SK-N-SH treated with all-trans-retinoic acid at 6 μM for 48 hours (cell line): ENCODE measurements at regions not wholly inside any gene's neighbourhood (a gene's known extent, or its start where the extent isn't known, plus 50 kb on each side); places are given as distances from the start of the nearest gene placed in this dataset.

ENCODE experiments used
- ATAC-seq: fragments of 200-7000 bp; cut with Tn5 transposase; 3 replicates; pipeline ENCODE4 v1.9.1; 2020; ENCODE audit warnings: mild to moderate bottlenecking, moderate library complexity
- CREB5 ChIP-seq: fragments of 250-450 bp; sonication (Bioruptor Pico); IDR thresholded peaks from 2 replicates; pipeline ENCODE4 v1.5.1; 2020; ENCODE audit warnings: low read depth, mild to moderate bottlenecking, moderate library complexity
- CSDC2 ChIP-seq: fragments of 250-450 bp; sonication (Bioruptor Pico); IDR thresholded peaks from 2 replicates; pipeline ENCODE4 v1.5.0; 2020; ENCODE audit warnings: mild to moderate bottlenecking, moderate library complexity
- CSRNP3 ChIP-seq: fragments of 250-450 bp; sonication (Bioruptor Pico); IDR thresholded peaks from 2 replicates; pipeline ENCODE4 v1.5.1; 2021; ENCODE audit warnings: mild to moderate bottlenecking, moderate library complexity
- ESRRG ChIP-seq: fragments of 250-450 bp; sonication (Bioruptor Pico); IDR thresholded peaks from 2 replicates; pipeline ENCODE4 v1.6.1; 2021; ENCODE audit warnings: mild to moderate bottlenecking
- GLIS3 ChIP-seq: fragments of 250-450 bp; sonication (Bioruptor Pico); IDR thresholded peaks from 2 replicates; pipeline ENCODE4 v1.5.0; 2020; ENCODE audit warnings: mild to moderate bottlenecking, moderate library complexity
- OSR1 ChIP-seq: fragments of 250-450 bp; sonication (Bioruptor Pico); IDR thresholded peaks from 2 replicates; pipeline ENCODE4 v1.8.0; 2022; ENCODE audit warnings: moderate library complexity, mild to moderate bottlenecking, inconsistent platforms
- PATZ1 ChIP-seq: fragments of 250-450 bp; sonication (Bioruptor Pico); IDR thresholded peaks from 2 replicates; pipeline ENCODE4 v1.8.0; 2020; ENCODE audit warnings: mild to moderate bottlenecking, moderate library complexity, borderline replicate concordance
- POU6F1 ChIP-seq: fragments of 250-450 bp; sonication (Bioruptor Pico); IDR thresholded peaks from 2 replicates; pipeline ENCODE4 v1.8.0; 2021; ENCODE audit warnings: low read depth, mild to moderate bottlenecking, moderate library complexity, borderline replicate concordance
- PPARA ChIP-seq: fragments of 250-450 bp; sonication (Bioruptor Pico); IDR thresholded peaks from 2 replicates; pipeline ENCODE4 v1.5.0; 2020; ENCODE audit warnings: mild to moderate bottlenecking, borderline replicate concordance
- SNAI2 ChIP-seq: fragments of 250-450 bp; sonication (Bioruptor Pico); IDR thresholded peaks from 2 replicates; pipeline ENCODE4 v1.5.0; 2020; ENCODE audit warnings: mild to moderate bottlenecking, moderate library complexity
- TCF4 ChIP-seq: fragments of 250-450 bp; sonication (Bioruptor Pico); IDR thresholded peaks from 2 replicates; pipeline ENCODE4 v1.8.0; 2021; ENCODE audit warnings: mild to moderate bottlenecking, moderate library complexity, borderline replicate concordance
- TSHZ2 ChIP-seq: fragments of 250-450 bp; sonication (Bioruptor Pico); IDR thresholded peaks from 2 replicates; pipeline ENCODE4 v1.5.0; 2020; ENCODE audit warnings: mild to moderate bottlenecking, moderate library complexity
- ZC3H10 ChIP-seq: fragments of 250-450 bp; sonication (Bioruptor Pico); IDR thresholded peaks from 2 replicates; pipeline ENCODE4 v1.5.1; 2021; ENCODE audit warnings: mild to moderate bottlenecking, moderate library complexity
- ZFP3 ChIP-seq: fragments of 250-450 bp; sonication (Bioruptor Pico); IDR thresholded peaks from 2 replicates; pipeline ENCODE4 v1.5.0; 2020; ENCODE audit warnings: mild to moderate bottlenecking, moderate library complexity
- ZNF565 ChIP-seq: fragments of 450-650 bp; formaldehyde crosslinking; conservative IDR thresholded peaks from 2 replicates; pipeline ENCODE4 v1.5.0; 2020; ENCODE audit warnings: low read depth, mild to moderate bottlenecking, moderate library complexity
- ZNF70 ChIP-seq: fragments of 450-650 bp; formaldehyde crosslinking; IDR thresholded peaks from 2 replicates; pipeline ENCODE4 v1.5.0; 2020; ENCODE audit warnings: mild to moderate bottlenecking, moderate library complexity

GRCh38 chr13:30840515-30840914 lies 65.6 kb upstream of the MEDAG start:
- no peak for ATAC-seq

GRCh38 chr13:30841154-30841553 lies 64.9 kb upstream of the MEDAG start:
- TF ChIP-seq PATZ1 (CRISPR knock-in tag) (no peak), CSRNP3 (CRISPR knock-in tag) (no peak), OSR1 (CRISPR knock-in tag) (no peak), SNAI2 (CRISPR knock-in tag) (no peak), POU6F1 (CRISPR knock-in tag) (no peak), TCF4 (CRISPR knock-in tag) (no peak; the same call in 1 of the 2 replicates), TSHZ2 (CRISPR knock-in tag) (no peak), CREB5 (CRISPR knock-in tag) (no peak), GLIS3 (CRISPR knock-in tag) (no peak)
- no peak for ATAC-seq

More at GRCh38 chr13:30840515-30840914, 65.6 kb upstream of the MEDAG start:
- no peak for TF ChIP-seq PPARA
- TF ChIP-seq SNAI2 (CRISPR knock-in tag): no peak
- TF ChIP-seq ZFP3 (CRISPR knock-in tag): no peak
- no peak for TF ChIP-seq ESRRG (CRISPR knock-in tag)
- TF ChIP-seq ZNF565 (CRISPR knock-in tag): no peak
- TF ChIP-seq PATZ1 (CRISPR knock-in tag): no peak
- no peak for TF ChIP-seq CSDC2
- no peak for TF ChIP-seq TCF4 (CRISPR knock-in tag)
- no peak for TF ChIP-seq GLIS3 (CRISPR knock-in tag)
- TF ChIP-seq CSRNP3 (CRISPR knock-in tag): no peak
- no peak for TF ChIP-seq ZC3H10

- TF ChIP-seq POU6F1 (CRISPR knock-in tag) (no peak), ZNF70 (CRISPR knock-in tag) (no peak), GLIS3 (CRISPR knock-in tag) (no peak), TCF4 (CRISPR knock-in tag) (no peak), SNAI2 (CRISPR knock-in tag) (no peak)
- no peak for ATAC-seq
Observed at GRCh38 chr13:30843548-30843947, 62.5 kb upstream of the MEDAG start.
